Hematopoietic multipotent progenitor cell treated with erythropoietin and hydrocortisone succinate and interleukin-3 and kit ligand, for 4 days (in vitro differentiated cells): ENCODE measurements at regions not wholly inside any gene's neighbourhood (a gene's known extent, or its start where the extent isn't known, plus 50 kb on each side); places are given as distances from the start of the nearest gene placed in this dataset.
"Not testable (repeated sequence)": the region's sequence is repeated elsewhere in the genome, so short reads cannot be mapped to it uniquely, and the experiment has no call there.

Experiments used
- DNase-seq: peaks from one replicate; pipeline ENCODE4 v3.0.0-alpha.2; 2015

DNA sequence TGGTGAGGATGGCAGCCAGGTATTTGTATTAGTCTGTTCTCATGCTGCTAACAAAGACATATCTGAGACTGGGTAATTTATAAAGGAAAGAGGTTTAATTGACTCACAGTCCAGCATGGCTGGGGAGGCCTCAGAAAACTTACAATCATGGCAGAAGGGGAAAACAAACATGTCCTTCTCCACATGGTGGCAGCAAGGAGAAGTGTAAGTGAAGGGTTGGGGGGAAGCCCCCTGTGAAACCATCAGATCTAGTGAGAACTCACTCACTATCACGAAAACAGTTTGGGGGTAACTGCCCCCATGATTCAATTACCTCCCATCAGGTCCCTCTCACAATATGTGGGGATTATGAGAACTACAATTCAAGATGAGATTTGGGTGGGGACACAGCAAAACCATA, 276.8 kb downstream of the OLFM4 start:
- not testable (repeated sequence) for DNase-seq

DNA sequence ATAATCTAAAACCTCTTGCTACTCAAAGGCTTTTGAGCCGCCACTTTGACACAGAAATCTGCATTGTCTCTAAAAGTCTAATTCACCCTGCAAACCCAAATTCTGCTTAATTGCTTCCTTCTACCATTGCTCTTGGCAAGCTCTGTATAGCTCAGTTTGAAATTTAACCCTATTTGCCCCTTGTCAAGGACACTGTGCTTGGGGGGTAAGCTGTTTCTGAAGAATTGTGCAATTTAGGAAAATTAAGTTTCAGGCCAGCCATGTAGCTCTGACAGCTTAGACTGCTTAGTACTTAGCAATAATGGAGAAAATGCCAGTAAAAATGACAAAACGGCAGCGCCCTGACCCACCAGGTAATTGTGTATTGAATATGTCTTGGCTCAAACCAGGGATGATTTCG, 282.2 kb downstream of the OLFM4 start:
- no peak for DNase-seq

DNA sequence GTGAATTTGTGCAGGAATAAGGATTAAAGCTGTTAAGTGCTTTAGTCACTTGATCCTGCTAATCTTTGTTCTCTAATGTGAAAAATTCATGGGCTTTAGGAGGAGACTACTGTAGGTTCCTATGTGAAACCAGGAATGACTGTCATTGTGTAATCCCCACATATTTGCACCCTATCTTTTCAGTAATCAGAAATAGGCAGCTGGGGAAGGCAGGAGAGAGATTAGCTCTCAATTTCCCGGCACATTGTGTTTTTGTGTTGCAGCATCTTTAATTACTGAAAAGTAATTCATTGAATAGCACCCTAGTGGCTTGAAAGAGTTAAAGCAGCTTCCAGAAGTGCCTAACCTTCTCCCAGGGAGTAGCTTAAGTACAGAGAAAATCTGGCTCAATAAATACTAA, 282.9 kb downstream of the OLFM4 start:
- DNase-seq, result no peak

DNA sequence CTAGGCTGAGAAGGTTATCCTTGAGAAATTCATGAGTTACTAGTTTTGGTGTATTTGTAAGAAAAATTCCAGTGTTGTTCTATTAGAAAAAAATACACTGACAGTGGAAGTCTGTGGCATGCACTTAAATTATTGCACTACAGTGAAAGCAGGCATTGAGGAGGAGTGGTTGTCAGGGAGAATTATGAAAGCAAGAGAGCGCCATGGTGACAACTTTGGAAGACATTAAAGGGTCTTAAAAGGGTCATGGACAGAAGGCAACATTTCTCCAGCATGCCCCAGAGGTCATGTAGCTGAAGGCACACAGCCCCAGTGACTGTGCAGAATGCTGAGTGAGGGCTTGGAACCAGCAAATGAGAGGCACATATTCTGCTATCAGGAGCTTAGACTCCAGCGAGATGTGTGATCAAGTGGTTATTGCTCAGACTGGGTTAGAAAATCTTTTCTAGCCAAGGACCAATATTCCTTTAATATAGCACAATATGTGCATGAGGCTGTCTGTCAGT, 292.7 kb downstream of the OLFM4 start:
- no peak for DNase-seq

DNA sequence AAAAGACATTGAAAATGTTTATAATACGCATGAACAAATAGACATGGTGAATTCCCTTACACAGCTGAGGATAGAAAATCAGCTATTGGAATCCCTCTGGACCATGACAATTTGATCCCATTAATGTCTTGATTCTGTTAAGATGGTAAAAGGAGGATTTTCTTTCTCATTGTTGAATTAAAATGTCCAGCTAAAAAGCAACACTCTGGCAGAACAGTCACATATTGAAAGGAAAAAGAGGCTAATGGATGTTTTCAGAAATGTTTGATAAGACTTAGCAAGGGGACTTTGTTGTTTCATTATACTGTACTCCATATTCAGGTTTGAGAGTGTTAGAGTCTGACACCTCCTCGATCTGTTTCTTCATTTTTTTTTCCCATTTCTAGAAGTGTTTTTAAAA, 296.0 kb downstream of the OLFM4 start:
- no peak for DNase-seq

DNA sequence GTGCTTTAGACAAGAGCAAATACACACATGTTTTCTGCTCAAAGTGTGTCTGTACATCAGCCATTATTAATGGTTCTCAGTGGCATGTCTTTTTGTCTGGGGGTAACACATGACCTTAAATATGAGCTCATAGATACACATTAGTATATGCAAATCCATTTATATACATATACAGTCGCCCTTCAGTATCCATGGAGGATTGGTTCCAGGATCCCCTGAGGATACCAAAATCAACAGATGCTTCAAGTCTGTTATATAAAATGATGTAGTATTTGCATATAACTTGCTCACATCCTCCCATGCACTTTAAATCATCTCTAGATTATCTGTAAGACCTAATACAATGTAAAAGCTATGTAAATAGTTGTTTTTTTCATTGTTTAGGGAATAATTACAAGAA, 298.1 kb downstream of the OLFM4 start:
- no peak for DNase-seq

DNA sequence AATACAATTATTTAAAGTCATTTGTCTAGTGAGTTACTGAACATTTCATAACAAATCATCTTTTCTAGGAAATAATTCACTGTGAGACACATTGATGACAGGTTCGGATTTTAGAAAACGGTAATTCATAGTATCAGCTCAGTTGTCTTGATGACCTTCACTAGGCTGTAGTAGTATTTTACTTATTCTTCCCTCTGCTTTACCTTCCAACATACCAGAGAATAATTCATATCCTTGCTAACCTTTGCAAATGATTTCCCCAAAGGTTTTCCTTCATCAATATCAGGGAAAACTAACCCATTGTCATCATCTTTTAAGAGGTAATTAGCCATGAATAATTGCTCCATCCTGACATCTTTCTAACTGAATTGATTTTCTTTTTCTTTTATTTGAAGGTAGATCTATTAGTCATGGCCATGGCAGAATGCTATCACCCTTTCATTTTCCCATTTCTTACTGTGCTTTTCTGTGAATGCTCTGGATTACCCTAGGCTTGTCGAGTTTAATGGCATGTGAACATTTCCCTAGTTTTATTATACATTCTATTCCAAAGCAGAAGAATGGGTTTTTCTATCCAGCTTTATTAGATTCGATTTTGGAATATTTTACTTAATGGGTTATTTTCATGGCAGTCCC, 299.2 kb downstream of the OLFM4 start:
- DNase-seq, result no peak

DNA sequence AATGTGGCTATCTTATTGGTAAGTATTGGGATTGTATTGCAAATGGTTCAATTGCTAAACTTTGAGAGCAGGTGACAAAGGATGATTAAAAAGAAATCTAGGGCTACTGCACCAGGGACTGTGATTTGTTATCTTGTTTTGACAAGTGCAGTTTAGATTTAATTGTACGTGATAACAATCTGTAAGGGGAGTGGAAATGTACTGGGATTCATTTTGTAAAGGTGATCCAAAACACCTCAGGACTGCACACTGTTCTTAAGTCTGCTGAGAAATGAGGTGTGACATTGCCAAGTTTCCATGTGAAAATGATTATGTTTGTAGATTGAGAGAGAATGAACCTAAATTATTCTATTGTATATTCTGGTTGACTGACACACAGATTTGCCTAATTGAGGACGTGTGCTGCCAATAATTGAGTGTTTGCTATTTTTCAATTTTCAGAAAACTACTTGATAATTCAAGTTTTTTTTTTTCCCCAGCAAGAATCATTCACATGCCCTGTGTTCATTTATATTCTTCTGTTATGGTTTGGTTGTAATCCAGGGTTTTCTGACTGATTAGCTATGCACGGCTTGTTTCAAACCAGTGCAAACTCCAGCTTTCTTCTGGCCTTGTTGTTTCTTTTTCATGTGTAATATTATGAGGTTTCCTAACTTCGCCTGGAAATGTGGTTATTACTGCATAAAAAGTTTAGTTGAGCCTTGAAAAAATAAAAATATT, 308.0 kb downstream of the OLFM4 start:
- DNase-seq, result no peak

DNA sequence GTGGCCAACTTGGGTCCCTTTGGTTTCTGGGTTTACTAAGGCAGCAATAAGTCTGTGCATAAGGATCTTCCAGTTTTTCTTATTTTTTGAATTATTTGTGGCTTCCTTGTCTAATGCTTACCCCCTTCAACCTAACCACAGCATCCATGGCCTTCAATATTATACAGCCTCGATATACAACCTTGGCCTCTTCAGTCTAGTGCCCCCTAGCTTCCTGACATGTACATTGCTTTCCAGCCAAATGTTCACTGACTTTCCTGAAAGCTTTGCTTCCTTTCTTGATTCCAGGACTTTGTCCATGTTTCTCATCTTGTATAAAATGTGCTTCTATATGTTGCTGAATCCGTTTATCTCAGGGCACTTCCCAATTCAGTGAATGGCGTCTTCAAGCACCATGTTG, 310.1 kb downstream of the OLFM4 start:
- DNase-seq, result no peak

DNA sequence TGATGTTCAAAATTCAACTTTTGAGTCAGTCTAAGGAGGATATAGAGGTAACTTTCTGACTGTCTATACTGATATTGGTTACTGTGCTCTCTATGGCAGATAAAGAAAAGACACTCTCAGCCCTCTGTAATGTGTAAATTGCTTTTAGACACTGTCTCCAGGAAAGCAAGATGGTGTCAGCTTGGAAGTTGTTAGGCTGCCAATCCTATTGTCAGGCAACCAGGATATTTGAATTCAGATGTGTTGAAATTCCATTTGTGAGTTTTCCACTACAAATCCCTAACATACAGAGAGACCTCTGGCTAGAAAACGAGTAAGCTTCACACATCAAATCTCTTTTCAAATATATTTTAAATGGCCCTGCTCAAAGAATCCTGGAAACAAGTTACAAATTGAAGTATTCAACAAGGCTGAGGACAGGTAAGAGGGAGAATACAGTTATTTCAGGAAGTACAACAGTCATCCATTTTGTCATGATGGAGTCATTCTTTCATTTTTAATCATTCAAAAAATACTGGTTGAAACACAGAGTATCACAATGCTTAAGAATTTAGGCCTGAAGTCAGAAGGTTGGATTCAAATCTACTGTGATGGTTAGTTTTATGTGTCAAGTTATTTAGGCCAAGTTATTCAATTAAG, 312.0 kb downstream of the OLFM4 start:
- no peak for DNase-seq

DNA sequence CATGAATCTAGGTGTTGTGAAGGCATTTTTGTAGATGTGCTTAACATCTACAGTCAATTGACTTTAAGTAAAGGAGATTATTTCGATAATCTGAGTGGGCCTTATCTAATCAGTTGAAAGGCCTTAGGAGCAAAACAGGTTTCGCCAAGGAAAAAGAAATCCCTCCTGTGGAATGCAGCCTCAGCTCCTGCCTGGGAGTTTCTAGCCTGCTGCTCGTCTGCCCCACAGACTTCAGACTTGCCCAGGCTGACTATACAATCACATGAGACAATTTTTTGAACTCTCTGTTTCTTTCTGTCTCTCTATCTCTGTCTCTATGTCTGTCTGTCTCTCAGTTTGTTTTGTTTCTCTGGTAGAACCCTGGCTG, 312.5 kb downstream of the OLFM4 start:
- no peak for DNase-seq

DNA sequence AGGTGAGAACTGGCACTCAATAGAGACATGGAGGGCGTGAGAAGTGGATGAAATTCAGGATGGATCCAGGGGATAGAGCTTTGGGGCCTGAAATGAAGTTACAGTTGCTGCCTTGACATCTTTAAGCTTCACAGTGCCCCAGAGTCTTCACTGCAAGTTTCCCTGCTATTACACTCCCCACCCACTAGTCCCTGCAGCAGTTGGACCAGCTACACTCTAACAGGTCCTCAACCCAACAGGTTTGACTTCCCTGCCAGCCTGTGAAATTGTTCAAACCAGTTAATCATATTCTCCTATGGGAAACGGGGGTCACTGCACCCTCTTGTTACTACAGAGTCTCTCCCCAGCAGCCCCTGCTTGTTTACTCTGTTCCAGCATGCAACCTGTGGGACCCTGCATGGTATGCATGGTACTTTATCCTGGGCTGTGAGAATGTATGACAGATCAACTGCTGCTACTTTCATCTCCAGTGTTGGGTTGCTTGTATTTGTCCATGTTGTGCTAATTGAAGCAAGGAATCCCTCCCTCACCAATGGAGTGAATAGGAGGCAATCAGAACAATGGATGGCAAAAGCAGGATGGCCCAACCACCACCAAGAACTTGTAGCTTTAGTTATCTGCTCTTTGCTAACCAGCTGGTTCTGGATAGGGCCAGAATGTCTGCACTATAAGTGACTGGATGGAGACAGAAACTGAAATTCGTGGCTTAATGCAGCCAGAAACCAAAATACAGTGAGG, 314.2 kb downstream of the OLFM4 start:
- DNase-seq, result no peak

DNA sequence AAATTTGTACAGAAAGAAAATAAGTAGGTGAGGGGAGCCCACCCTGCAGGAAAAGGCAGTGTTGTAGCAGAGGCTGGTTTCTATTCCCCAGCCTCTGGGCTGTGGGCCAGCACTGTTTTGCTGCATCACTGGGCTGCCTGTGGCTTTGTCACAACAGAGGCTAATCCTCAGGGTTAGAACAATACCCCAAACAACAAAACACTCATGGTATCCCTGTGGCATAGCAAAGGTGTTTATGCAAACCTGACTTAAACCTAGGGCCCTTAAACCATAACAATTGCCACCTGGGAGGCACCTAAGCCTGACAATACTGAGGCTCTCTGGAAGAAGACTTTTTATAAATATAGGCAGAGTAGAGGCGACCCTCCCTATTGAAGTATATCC, 314.7 kb downstream of the OLFM4 start:
- DNase-seq, result no peak

DNA sequence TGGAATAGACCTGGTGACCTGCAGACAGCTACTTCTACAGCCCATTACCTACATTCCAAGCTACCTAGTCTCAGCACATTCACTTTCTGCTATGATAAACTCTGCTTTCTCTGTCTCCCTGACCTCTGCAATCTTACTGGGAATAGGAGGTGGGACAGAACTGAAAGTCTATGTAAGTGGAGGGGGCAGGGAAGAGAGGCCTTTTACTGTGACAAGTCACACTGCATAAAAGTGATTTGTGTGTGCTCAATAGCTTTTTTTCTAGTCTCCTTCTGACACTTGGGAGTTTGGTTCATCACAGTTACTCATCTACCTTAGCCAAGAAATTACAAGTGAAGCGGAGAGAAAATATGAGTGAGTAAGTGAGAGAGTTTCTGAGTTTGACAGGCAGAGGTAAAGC, 322.4 kb downstream of the OLFM4 start:
- no peak for DNase-seq

DNA sequence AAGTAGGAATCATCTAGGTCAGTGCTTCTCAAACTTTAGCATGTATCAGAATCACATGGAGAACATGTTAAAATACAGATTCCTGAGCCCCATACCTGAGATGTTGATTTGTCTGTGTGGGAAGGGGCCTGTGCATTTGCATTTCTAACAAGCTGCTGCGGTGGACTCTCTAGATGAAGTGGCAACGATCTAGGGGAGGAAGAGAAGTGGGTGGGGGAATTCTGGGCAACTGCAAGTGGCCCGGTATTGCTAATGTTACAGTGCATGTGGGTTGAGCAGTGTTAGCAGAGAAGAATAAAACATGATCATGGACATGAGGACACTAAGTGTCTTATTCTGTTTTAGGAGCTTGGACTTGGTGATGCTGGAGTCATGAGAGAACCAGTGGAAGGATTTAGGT, 329.0 kb downstream of the OLFM4 start:
- no peak for DNase-seq

DNA sequence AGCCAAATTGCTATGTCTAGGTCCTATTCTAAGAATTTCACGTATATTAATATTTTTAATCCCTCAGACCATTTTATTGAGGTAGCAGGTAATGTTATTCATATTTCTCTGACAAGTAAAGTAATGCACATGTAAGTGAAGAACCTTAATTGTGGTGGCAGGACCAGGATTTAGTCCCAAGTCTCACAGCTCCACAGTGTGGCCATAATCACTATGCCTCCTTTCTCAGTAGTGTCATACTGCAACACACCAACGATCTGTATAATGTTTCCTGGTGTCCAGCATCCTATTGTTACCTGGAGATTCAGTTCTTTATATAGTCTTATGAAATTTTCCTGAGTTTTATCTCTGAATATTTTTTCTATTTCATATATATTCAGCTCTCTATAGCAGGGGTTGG, 340.3 kb downstream of the OLFM4 start:
- DNase-seq, result no peak

DNA sequence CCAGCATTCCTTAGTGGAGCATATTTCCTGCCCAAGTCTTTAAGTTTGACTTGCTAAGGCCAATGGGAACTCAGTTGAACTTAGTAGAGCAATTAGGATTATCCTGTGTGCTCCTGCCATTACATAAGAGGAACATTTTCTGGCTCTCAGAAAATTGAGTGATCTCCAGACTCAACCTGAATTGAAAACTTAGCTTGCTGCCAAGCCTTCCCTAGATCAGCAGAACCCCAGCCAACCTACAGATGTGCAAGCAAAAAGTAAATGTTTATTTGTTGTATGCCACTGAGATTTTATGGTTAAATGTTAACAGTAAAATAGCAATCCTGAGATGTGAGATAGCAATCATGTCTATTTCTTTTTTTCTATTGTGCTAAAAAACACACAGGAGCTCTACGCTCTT, 350.9 kb downstream of the OLFM4 start:
- no peak for DNase-seq

DNA sequence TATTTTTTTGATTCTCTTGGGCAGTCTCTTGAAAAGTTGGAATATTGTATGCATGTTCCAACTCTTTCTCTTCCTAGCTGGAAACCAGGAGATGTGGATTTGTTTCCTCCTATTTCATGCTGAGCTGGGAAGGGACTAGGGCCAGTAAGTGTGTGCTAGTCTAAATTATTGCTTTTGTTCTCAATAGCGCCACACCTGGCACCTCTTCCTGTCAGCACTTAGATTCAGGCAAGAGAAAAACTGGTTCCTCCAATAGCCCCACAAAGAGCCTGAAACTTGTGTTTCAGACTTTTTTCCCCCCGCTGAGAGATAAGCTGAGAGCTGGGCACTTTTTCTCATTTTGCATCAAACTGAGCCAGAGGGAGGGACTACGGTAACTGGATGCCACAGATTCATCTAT, 353.4 kb downstream of the OLFM4 start:
- peak; percentile 0 for DNase-seq

DNA sequence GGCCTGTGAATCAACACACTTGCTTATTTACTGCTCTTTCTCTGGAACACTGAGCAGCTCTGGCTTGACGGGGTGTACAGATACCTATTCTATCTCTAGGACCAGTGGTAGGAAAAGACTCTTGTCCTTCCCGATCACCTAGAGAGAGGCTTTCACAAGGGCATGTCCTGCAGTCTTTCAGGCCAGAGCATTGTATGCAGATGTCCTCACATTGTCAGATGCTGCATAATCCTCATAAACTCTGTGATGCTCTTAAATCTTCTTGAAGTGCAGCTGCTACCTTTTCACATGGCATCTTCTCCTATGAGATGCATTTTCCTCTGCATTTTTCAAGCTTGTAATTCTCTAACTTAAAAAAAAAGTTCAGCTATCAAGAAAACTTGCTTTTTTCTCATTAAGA, 369.4 kb downstream of the OLFM4 start:
- no peak for DNase-seq

DNA sequence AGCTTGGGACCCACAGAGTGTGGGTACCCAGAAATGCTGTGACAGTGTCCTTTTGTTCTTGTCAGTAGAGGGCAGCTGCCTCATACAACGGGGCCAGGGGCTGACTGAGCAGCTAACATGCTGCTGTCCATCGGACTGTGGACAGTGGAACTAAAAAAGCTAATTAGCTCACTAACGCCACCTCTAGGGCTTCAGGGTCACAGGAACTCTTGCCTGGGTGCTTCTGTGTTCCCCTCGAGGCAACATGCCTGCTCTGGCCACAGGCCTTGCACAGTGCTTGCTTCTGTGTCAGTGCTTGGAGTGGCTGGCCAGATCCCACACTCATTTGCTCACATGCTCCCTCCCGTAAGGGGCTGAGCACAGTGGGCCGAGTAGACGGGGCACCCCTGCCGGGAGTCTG, 377.0 kb downstream of the OLFM4 start:
- DNase-seq, result no peak

DNA sequence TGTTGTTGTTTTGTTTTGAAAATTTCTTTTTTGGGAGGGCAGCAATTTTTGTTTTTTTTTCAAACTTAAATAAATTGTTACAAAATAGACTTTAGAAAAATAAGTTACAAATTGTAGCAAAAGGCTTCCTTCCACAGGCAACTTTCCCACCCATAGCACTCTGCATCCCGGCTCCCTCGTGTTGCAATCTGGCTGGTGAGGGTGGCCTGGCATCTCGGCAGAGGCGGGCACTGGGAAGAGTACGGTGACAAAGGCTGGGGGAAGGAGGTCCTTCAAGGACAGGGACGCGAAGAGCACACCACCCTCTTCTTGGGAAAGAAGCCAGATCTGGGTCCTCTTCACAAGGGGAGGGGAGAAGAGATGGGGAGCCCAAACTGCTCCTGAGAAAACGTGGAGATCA, 379.7 kb downstream of the OLFM4 start:
- DNase-seq, result no peak

DNA sequence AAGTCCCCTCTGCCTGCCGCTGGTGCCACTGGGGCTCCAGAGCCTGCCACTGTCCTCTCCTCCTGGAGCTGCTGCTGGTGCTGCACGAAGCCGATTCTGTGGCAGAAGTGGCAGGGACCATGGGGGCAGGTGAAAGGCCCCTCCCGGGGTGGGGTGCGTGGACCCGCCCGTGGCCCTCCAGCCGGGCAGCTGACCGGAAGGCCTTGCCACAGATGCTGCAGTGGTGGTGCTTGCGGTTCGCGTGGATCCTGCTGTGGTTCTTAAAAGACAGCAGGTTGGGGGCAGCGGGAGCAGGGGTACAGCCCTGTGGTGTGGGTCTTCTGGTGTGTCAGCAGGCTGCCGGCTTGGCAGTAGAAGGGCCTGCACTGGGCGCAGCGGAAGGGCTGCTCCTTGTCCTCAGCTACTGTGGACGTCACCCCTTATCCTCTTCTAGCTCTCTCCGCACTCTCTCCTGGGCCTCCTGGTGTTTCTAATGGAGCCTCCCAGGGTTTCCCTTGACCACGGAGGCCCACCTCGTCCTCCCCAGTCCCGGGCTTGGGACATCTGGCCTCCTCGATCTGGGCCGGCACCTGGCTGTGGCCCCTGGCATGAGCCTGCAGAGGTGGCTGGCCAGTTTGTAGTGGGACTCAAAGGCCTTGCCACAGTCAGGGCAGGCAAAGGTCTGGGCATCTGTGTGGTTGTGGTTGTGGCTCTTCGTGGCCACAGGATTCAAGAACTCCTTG, 380.4 kb downstream of the OLFM4 start:
- no peak for DNase-seq

DNA sequence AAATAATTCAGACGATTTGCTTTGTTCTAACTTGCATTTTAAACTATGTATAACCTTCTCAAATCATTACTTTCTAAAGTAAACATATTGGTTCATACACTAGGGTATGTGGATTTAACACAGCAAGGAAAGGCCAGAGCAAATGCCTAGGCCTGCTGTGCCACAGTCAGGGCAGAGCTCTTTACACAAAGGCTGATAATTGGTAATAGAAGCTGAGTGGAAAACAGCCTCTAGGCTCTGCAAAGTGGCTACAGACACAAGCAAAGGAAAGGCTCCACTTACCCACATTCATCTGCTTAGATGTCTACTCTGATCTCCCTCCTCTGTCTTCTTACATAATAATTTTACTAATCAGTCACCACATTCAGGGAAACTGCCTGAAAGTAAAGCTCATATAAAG, 382.9 kb downstream of the OLFM4 start:
- DNase-seq, result no peak
